K562 (cell line): ENCODE measurements at regions not wholly inside any gene's neighbourhood (a gene's known extent, or its start where the extent isn't known, plus 50 kb on each side); places are given as distances from the start of the nearest gene placed in this dataset.

Experiments
- ATAC-seq: fragments of 200-7000 bp; cut with Tn5 transposase; 3 replicates; pipeline ENCODE4 v1.9.1; 2020; ENCODE audit warnings: moderate library complexity
- BruUV-seq: library from RNA; stranded (reverse); fragments of 400-500 nt; replicated peaks from 2 replicates; lab custom pipeline; 2021; lab: Mats Ljungman, UMichigan
- CTCF ChIA-PET: fragments of 300-600 bp; formaldehyde crosslinking; extraction: SDS; loops from one replicate; lab custom pipeline; 2021; ENCODE audit warnings: low intra/inter-chr PET ratio; lab: Yijun Ruan, JAX
- POLR2A ChIA-PET: fragments of 300-600, 350-650 bp; sonication (Branson Sonifier 250); formaldehyde crosslinking; extraction: SDS; loops from one replicate; lab custom pipeline; 2021; ENCODE audit warnings: antibody characterized with exemption, inconsistent platforms; lab: Yijun Ruan, JAX
- DNase-seq, 4 experiments: peaks; one replicate each; pipeline versions ENCODE4 v3.0.0 to v3.0.0-alpha.2; 2011 to 2018; ENCODE audit warnings: low spot score in 3 of 4, mixed read lengths in 3 of 4; ENCODE audit errors: extremely low read depth in 1 of 4
- FAIRE-seq: peaks from 2 replicates; lab custom pipeline; 2011; peaks lifted over from hg19 to GRCh38; lab: Jason Lieb, UNC
- H2AFZ ChIP-seq: 2 replicates; pipeline ENCODE4 v1.6.0; 2011; ENCODE audit warnings: low read depth, low read length, control low read depth, inconsistent platforms
- H3K27ac ChIP-seq: fragments of 200-600 bp; 3 replicates; pipeline ENCODE4 v1.8.0; 2011; ENCODE audit warnings: low read depth, mild to moderate bottlenecking, control low read depth, inconsistent platforms, low read length, moderate library complexity, mixed read lengths; ENCODE audit errors: extremely low read depth
- H3K27me3 ChIP-seq, 2 experiments: fragments of 300-600 bp in 1 of 2; 2 replicates in 1 of 2; 3 replicates in 1 of 2; pipeline versions ENCODE4 v1.6.0 to v1.8.0; 2011; ENCODE audit warnings: inconsistent platforms in 2 of 2, low read length in 2 of 2, mild to moderate bottlenecking in 1 of 2, mixed read lengths in 1 of 2, moderate library complexity in 1 of 2; ENCODE audit not compliant: control insufficient read depth in 2 of 2, insufficient read depth in 2 of 2
- H3K36me3 ChIP-seq: fragments of 300-600 bp; 3 replicates; pipeline ENCODE4 v1.8.0; 2011; ENCODE audit warnings: mild to moderate bottlenecking, low read length, inconsistent platforms; ENCODE audit not compliant: control insufficient read depth, insufficient read depth
- H3K4me1 ChIP-seq, 2 experiments: fragments of 200-600 bp in 1 of 2; replicated peaks in 1 of 2; 2 replicates in 1 of 2; 3 replicates in 1 of 2; pipeline versions ENCODE4 v1.5.1 to v1.8.0; 2011; ENCODE audit warnings: inconsistent platforms in 2 of 2, low read length in 2 of 2, mild to moderate bottlenecking in 1 of 2, mixed read lengths in 1 of 2, moderate library complexity in 1 of 2; ENCODE audit not compliant: control insufficient read depth in 2 of 2, insufficient read depth in 2 of 2
- H3K4me2 ChIP-seq: 2 replicates; pipeline ENCODE4 v1.6.1; 2011; ENCODE audit warnings: low read length, control low read depth, inconsistent platforms, mixed read lengths; ENCODE audit not compliant: insufficient read depth
- H3K4me3 ChIP-seq: fragments of 200-600 bp; sonication (generic), shearing (Covaris generic); 2 replicates; pipeline ENCODE4 v1.5.1; 2016; ENCODE audit warnings: control low read depth, inconsistent platforms
- H3K79me2 ChIP-seq: fragments of 200-600 bp; 3 replicates; pipeline ENCODE4 v1.8.0; 2011; ENCODE audit warnings: low read length, inconsistent platforms; ENCODE audit not compliant: control insufficient read depth, insufficient read depth
- H3K9ac ChIP-seq, 2 experiments: 2 replicates each; pipeline versions ENCODE4 v1.6.0 to v1.6.1; 2011; ENCODE audit warnings: low read depth in 2 of 2, low read length in 2 of 2, control low read depth in 1 of 2, inconsistent platforms in 1 of 2, mild to moderate bottlenecking in 1 of 2, mixed read lengths in 1 of 2; ENCODE audit not compliant: insufficient read depth in 1 of 2
- H3K9me1 ChIP-seq: one replicate; pipeline ENCODE4 v1.6.0; 2011; ENCODE audit warnings: inconsistent platforms, mild to moderate bottlenecking, low read length, moderate library complexity; ENCODE audit not compliant: control insufficient read depth, insufficient read depth
- H3K9me3 ChIP-seq: replicated peaks from 2 replicates; pipeline ENCODE4 v1.5.1; 2011; ENCODE audit warnings: low read depth, low read length, inconsistent platforms; ENCODE audit not compliant: control insufficient read depth, insufficient read depth
- H4K20me1 ChIP-seq: replicated peaks from 2 replicates; pipeline ENCODE4 v1.6.1; 2011; ENCODE audit warnings: low read length, inconsistent platforms, mixed read lengths; ENCODE audit not compliant: control insufficient read depth, insufficient read depth
- ELF1 ChIP-seq: fragments of 200-800 bp; sonication (Bioruptor generic); IDR thresholded peaks from 2 replicates; pipeline ENCODE4 v1.6.1; 2016; ENCODE audit warnings: missing genetic modification characterization, missing compliant biosample characterization
- HDAC6 ChIP-seq: IDR thresholded peaks from 2 replicates; pipeline ENCODE4 v1.6.1; 2012; ENCODE audit warnings: low read depth, mild to moderate bottlenecking, control low read depth, inconsistent platforms, low read length, moderate library complexity
- HMG20A ChIP-seq: fragments of 450-650 bp; formaldehyde crosslinking; conservative IDR thresholded peaks from 2 replicates; pipeline ENCODE4 v1.4.0; 2020; ENCODE audit warnings: mild to moderate bottlenecking, mixed read lengths
- KLF10 ChIP-seq: fragments of 250-450 bp; sonication (Bioruptor Pico); IDR thresholded peaks from 2 replicates; pipeline ENCODE4 v1.6.1; 2021; ENCODE audit warnings: matching md5 sums
- MAFG ChIP-seq: fragments of 450-650 bp; conservative IDR thresholded peaks from 2 replicates; pipeline ENCODE4 v1.6.1; 2016; ENCODE audit warnings: missing genetic modification characterization, missing compliant biosample characterization
- MEIS2 ChIP-seq: fragments of 450-650 bp; IDR thresholded peaks from 2 replicates; pipeline ENCODE4 v1.6.1; 2014; ENCODE audit warnings: mild to moderate bottlenecking; ENCODE audit not compliant: partially characterized antibody
- MYNN ChIP-seq, 2 experiments: sonication (generic); formaldehyde crosslinking in 1 of 2; IDR thresholded peaks; 2 replicates each; pipeline versions ENCODE4 v1.5.0 to v1.6.1; 2016 to 2020; ENCODE audit warnings: antibody characterized with exemption in 1 of 2, missing genetic modification reagents in 1 of 2
- TBP ChIP-seq: optimal IDR thresholded peaks from 2 replicates; pipeline ENCODE3; 2011; ENCODE audit warnings: low read depth, low read length, improper control_type of control experiment
- TRIM24 ChIP-seq, 2 experiments: fragments of 450-650 bp; IDR thresholded peaks; 2 replicates each; pipeline ENCODE4 v1.6.1; 2016
- ZNF316 ChIP-seq: fragments of 450-650 bp; IDR thresholded peaks from 2 replicates; pipeline ENCODE4 v1.6.1; 2016
- WGBS: fragments of 100-300 bp; shearing (Covaris generic); methylation state at CpG from one replicate; pipeline ENCODE4 v1.1.6; 2016; ENCODE audit warnings: low coverage, mixed read lengths; ENCODE audit not compliant: insufficient coverage; ENCODE audit errors: missing lambda C conversion rate; 5-methylcytosine and 5-hydroxymethylcytosine counted together
- in situ Hi-C: fragments of 300-500 bp; cut with MboI; formaldehyde crosslinking; loops from 4 replicates; pipeline ENCODE4 v1.15.0; 2018; ENCODE audit warnings: inconsistent platforms, mixed read lengths
- intact Hi-C: fragments of 100-400 bp; cut with micrococcal nuclease; formaldehyde crosslinking; loops from 2 replicates; pipeline ENCODE4 v1.14.2; 2022

GRCh38 chr6:15936503-15936902 is 192.4 kb upstream of the MYLIP start (continued):
- TF ChIP-seq ELF1: no peak
- peak in 1 of 2 experiments; percentile 13; a peak in 1 of 4 replicates for TF ChIP-seq TRIM24 (IDR thresholded peaks at IDR 0.05)
- TF ChIP-seq HDAC6: no peak
- no peak for TF ChIP-seq HMG20A
- peak; percentile 45 for TF ChIP-seq MEIS2
- peak; percentile 98 for TF ChIP-seq MAFG (tag)

- intact Hi-C loops (no loop called here), in situ Hi-C loops (no loop called here)
- TF ChIP-seq KLF10: no peak
- TF ChIP-seq ZNF316: peak; percentile 55
- peak; percentile 50 for TF ChIP-seq TBP
- no peak for TF ChIP-seq MYNN (IDR thresholded peaks at IDR 0.05)
- no peak for TF ChIP-seq MYNN (CRISPR knock-in tag; IDR thresholded peaks at IDR 0.05)
- H2AFZ ChIP-seq: no peak overlapping the region
- H3K9me3 ChIP-seq: peaks cover 12% of the 10 kb centered on the region; the same call in 1 of the 2 replicates
- FAIRE-seq: no peak
- H3K27me3 ChIP-seq: no peaks in the 10 kb centered on the region
- no peaks in the 10 kb centered on the region for H3K36me3 ChIP-seq
- DNase-seq: no peak
- no peaks in the 10 kb centered on the region for H4K20me1 ChIP-seq
- no peaks in the 10 kb centered on the region; a peak in 1 of 5 replicates for H3K4me1 ChIP-seq
- no peak overlapping the region for H3K4me2 ChIP-seq
- no TSS peak for BruUV-seq
- ChIA-PET CTCF (no interaction called here), POLR2A (interaction anchor here (0.7 kb wide), 1 partner anchor 30 kb away, joined by 3 read pairs; no protein-coding TSS in a partner anchor)
- no peak overlapping the region for H3K9ac ChIP-seq
- WGBS: 57% methylated on average over 1 of the region's 1 CpG
- H3K4me3 ChIP-seq: no peak overlapping the region
- no peaks in the 10 kb centered on the region for H3K9me1 ChIP-seq
- ATAC-seq: no peak; the same call in 2 of the 3 replicates
- H3K79me2 ChIP-seq: no peaks in the 10 kb centered on the region
- no peak overlapping the region for H3K27ac ChIP-seq
Measured at GRCh38 chr6:15935661-15936060, 193.2 kb upstream of the MYLIP start.
